Panc1 (cell line): ENCODE measurements at regions not wholly inside any gene's neighbourhood (a gene's known extent, or its start where the extent isn't known, plus 50 kb on each side); places are given as distances from the start of the nearest gene placed in this dataset.

Experiments used
- CTCF ChIP-seq: fragments of 450-650 bp; IDR thresholded peaks from 2 replicates; pipeline ENCODE4 v1.5.1; 2017; ENCODE audit warnings: mild to moderate bottlenecking
- REST ChIP-seq, 2 experiments: IDR thresholded peaks; 2 replicates each; pipeline ENCODE4 v1.6.1; 2011 to 2012; ENCODE audit warnings: low read depth in 2 of 2, control low read depth in 1 of 2, low read length in 1 of 2, mild to moderate bottlenecking in 1 of 2, moderate library complexity in 1 of 2; ENCODE audit not compliant: insufficient read depth in 1 of 2
- SIN3A ChIP-seq: IDR thresholded peaks from 2 replicates; pipeline ENCODE4 v1.6.1; 2012; ENCODE audit warnings: low read depth, mild to moderate bottlenecking, low read length, moderate library complexity, borderline replicate concordance; ENCODE audit not compliant: insufficient read depth

- TF ChIP-seq CTCF (no peak), SIN3A (no peak), REST (IDR thresholded peaks at IDR 0.05; ENCODE audit: insufficient read depth in 1 of 2, low read depth in 2 of 2, low read length in 1 of 2) (no peak)
Observed at GRCh38 chr6:90916968-90917367, 330.1 kb upstream of the MAP3K7 start.
